ENCODE measurements at regions not wholly inside any gene's neighbourhood (a gene's known extent, or its start where the extent isn't known, plus 50 kb on each side); places are given as distances from the start of the nearest gene placed in this dataset.

DNA sequence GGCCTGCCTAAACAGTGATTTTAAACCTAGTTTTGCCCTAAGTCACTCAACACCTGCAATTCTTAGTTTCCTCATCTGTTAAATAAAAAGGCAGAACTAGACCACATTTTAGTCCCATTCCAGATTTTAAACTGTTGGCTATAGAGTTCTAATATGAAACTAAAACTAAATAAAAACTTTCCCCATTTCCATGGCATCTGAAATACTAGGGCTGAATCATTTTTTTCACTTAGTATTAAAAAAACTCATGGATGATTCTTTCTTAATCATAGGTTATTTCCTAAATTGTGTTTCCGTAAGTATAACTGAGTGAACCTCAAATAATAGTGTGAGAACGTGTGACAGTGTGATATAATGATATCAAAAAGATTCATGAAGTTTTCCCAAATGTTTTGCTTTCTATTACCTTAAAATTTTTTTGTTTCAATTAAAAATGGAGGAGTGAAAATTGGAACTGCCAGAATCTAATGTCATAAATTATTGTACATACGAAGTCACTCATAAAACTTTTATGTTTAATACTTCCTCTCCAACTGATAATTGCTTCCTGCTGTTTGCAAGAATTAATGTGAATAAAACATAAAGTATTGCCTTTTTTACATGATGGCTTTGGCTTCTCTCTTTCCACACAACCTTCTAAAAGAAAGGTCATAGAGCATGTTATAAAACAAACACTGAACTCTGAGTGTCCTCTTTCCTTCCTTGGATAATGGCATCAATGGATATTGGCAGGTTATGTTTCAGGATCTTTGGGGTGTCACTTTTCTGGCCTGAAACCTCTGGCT, 315.1 kb upstream of the MME start:
- no peak for DNase-seq (ENCODE audit: low spot score)

DNA sequence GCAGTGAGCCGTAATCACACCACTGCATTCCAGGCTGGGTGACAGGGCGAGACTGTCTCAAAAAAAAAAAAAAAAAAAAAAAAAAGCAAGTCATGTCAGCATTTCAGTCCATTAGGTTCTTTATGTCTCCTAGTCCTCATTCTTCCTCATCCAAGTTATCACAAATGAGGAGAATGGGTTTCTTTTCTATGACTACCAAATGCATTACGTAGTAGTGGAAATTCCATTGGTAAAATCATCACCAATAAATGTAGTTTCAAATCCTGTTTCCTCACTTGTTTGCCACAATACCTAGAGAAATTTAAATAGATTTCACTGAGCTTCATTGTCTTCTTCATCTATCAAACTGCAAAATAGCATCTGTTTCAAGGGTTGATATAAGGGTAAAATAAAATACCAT, 317.6 kb upstream of the MME start:
- no peak for DNase-seq (ENCODE audit: low spot score)

DNA sequence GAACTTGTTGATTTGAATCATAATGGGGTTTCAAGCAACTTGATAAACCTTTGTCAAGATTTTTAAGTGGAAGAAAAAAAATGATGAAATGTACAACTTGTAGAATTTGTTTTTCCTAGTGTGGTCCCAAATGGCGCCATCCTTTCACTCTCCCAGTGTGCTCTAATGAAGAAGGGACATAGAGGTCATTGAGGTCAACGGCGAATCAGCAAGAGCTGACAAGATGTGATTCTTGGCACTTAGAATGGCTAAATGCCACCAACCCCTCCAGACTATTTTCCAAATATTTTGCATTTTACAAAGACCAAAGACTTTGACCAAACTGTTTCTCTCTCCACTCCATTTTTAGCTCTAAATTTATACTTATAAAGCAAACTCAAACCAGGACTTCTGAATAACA, 320.2 kb upstream of the MME start:
- DNase-seq (ENCODE audit: low spot score) = no peak

DNA sequence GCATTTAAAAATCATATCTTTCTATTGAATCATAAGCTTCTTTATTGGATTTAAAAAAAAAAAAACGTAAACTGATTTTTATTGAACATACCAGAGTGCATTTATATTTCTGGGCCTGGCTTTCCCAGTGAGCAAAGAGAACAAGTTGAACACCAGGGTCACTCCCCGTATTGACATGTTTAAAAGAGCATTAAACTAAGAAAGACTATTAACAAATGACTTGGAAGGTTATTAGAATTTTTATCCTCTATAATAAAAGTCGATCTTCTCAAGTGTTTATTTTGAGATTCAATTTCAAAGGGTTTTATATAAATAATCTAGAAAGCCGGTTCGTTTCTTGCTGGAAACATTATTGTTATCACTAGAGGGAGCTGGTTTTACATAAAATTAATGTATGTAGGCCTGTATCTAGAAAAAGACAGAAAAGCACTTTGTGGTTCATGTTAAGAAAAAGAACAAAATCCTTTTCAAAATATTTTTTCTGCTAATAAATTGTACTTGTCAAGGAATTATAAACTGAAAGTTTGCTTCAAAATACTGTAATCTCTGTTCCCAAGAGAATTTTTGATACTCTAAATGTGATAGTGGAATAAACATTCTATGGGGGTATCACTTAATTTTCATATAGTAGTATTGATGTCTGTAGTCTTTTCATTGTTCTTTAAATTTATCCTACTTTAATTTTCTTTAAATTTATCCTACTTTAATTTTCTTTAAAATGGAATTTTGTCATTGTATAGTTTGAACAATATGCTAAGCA, 321.8 kb upstream of the MME start:
- DNase-seq (ENCODE audit: low spot score) = peak; percentile 56

DNA sequence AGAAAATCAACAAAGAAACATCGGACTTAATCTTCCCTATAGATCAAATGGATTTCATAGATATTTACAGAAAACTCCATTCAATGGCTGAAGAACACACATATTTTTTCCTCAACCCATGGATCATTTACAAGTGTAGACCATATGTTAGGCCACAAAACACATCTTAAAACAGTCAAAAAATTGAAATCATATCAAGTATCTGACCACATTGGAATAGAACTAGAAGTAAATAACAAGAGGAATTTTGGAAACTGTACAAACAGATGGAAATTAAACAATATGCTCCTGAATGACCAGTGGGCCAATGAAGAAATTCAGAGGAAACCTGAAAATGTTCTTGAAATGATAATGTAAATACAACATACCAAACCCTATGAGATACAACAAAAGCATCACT, 323.1 kb upstream of the GPR149 start:
- no peak for DNase-seq (ENCODE audit: low spot score)

DNA sequence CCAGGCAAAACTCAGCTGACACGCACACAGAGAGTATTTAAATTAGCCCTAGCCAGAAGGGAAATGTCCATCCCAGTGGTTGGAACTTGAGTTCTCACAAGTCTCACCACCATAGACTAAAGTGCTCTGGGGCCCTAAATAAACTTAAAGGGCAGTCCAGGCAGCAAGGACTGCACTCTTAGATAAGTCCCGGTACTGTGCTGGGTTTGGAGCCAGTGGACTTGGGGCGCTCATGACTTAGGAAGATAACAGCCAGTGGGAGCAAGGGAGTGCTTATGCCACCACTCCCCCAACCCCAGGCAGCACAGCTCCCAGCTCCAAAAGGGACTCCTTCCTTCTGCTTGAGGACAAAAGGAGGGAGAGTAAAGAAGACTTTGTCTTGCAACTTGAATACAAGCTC, 319.5 kb upstream of the GPR149 start:
- DNase-seq (ENCODE audit: low spot score) = no peak

DNA sequence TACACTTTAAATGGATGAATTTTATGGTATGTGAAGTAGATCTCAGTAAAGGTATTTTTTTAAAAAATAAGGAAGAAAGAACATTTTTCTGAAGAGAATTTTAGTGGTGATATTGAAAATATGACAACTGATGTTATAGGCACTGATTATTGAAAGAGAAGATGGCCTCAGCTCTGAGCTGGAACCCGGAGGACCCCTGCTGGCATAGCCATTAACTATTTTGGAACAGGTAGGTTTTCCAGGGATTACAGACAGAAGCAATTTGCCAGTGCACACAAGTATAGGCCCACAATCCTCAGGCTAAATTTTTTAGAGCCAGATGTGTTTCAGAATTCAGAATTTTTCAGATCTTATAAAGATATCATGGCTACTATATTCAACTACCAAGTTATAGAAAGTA, 315.9 kb upstream of the GPR149 start:
- no peak for DNase-seq (ENCODE audit: low spot score)

DNA sequence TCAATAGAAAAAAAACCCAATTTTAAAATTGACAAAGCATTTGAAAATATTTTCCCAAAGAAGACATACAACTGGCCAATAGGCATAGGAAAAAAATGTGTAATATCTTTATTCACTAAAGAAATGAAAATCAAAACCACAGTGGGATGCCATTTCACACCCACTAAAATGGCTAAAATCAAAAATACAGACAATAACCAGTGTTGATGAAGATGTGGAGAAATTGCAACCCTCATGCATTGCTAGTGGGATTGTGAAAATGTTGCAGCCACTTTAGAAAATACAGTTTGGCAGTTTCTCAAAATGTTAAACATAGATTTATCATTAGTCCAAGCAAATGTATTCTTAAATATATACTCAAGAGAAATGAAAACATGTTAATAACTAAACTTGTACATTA, 315.1 kb upstream of the GPR149 start:
- DNase-seq (ENCODE audit: low spot score) = no peak

DNA sequence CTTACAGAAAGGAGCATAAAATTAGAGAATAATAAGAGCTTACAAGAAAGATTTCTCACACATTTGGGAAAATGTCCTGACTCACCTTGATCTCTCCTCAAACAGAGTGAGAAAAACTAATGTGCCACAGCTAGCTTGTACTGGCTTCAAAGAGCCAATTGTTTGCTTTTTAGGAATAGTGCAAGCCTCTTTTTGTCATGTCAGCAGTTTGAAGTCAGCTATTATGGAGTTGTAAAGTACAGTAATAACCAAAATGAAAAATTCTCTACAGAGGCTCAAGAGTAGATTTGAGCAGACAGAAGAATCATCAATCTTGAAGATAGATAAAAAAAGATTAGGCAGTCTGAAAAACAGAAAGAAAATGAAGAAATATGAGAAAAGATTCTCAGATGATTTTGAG, 313.4 kb upstream of the GPR149 start:
- no peak for DNase-seq (ENCODE audit: low spot score)

DNA sequence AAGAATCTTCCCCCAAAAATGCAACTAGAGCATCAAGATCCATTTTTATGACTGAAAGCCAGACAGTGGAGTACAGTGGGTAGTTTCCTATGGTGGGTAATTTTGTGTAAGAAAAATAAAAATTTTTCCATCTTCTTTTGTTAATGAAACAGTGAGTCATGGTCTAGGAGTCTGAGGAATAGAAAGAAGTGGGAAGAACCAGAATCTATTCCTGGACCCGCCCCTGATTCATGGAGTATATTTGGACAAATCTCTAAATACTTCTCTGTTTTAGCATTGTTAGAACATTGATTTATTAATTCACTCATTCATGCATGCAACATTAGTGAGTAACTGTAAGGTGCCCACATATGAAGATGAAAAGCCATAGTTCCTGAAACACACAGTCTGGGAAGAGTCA, 304.5 kb upstream of the GPR149 start:
- peak; percentile 12 for DNase-seq (ENCODE audit: low spot score)

DNA sequence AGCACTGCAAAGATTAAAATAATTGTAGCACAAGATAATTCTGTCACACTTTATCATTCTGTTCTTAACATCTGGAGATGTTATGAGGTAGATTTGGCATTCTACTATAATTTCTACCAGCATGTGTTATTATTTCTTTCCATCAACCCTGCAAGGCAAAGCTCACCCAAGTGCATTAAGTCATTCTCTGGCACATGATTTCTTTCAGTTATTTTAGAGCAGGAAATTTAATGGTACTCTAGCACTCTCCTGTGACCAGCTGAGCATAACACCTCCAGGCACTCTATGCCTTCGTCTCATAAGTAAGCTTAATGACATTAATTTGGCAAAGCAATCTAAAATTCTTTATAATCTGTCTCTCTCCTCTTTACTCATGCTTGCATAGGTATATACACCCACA, 300.2 kb upstream of the GPR149 start:
- DNase-seq (ENCODE audit: low spot score) = no peak

DNA sequence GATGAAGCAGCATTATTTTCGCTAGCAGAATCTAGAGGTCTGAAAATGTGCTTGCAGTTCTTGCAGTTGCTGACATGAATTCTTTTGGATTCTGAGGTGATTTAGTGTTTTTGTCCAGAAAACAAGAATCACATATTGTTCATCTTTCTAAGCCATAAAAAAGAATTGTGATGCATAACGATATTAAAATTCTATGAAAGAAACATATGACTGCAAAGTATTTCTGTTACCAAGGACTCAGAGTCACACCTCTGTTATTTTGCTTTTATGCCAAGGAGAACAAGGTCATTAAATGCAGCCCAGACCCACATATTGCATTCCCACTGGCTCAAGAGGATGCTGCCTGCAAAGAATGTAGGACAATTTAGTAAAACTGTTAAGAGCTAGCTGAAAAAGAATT, 299.8 kb upstream of the GPR149 start:
- no peak for DNase-seq (ENCODE audit: low spot score)

DNA sequence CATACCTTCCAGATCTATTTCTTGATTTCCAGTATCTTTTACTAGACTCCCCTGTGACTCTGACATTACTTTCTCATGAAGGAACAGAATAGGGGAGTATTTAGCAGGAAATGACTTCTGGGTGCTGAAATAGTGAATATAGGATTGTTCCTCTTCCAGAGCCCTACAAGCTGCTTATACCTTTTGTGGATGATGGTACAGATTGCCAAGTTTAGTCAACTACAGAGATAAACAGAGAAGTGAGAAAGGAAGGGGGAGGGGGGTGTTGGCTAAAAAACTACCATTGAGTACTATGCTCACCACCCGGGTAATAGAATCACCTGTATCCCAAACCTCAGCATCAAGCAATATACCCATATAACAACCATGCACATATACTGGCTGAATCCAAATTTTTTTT, 298.3 kb upstream of the GPR149 start:
- no peak for DNase-seq (ENCODE audit: low spot score)

DNA sequence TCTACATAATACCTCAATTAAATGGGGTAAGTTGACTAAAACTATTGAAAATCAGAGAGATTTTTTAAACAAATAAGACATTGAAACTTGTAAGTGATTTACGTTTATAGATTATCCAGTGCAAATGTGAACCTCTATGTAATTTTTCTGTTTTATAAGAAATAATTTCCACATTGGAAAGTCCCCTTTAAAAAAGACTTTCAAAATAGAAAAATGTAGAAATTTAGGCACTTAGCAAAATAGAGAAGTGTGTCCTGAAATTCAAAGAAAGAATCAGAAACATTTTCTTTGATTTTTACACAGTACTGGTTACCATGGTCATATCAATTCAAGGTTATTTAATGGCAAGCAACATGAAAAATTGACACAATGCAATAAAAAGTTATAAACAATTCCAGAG, 290.9 kb upstream of the GPR149 start:
- no peak for DNase-seq (ENCODE audit: low spot score)

DNA sequence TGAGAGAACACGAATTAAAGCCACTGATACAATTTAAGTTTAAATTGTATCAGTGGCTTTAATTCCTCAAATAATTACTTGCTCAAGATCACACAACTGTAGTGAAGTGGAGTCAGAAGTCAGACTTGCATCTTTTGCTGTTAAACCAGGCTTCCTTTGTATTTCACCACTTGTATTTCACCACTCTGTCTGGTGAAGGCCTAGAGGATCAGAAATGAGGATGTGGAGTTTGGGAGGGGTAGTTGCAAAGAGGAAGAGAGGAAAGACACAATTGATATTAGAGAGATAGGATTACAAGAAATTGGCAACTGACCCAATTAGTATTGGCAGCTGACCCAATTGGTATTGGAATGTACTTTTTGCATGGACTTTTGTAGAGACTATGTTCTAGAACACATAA, 288.1 kb upstream of the GPR149 start:
- DNase-seq (ENCODE audit: low spot score) = no peak

DNA sequence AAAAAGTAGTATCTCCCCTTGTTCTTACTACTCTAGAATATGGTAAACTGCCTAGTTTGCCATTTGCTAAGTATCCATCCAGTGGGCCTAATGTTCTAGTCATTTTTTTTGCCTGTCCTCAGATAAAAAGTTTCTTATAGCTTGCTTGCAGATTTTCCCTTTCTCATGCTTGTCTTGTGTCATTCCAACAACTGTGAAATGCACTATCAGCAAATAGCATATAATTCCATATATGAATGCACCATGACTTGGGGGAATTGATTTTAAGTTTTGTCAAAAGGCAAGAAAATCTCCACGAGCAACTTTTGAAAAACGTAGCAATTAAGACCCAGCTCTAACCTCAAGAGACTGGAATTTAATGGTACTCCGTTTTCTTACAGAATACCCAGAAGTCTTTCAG, 286.2 kb upstream of the GPR149 start:
- no peak for DNase-seq (ENCODE audit: low spot score)

DNA sequence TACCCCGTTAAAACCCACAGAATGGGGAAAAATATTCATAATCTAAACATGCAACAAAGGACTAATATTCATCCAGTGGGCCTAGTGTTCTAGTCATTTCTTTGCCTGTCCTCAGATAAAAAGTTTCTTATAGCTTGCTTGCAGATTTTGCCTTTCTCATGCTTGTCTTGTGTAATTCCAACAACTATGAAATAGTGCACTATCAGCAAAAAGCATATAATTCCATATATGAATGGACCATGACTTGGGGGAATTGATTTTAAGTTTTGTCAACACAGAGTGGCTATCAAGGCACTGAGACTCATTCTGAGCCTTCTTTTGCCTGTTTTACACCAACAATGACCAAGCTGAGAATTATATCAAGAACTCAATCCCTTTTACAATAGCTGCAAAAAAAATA, 278.6 kb upstream of the GPR149 start:
- no peak for DNase-seq (ENCODE audit: low spot score)

DNA sequence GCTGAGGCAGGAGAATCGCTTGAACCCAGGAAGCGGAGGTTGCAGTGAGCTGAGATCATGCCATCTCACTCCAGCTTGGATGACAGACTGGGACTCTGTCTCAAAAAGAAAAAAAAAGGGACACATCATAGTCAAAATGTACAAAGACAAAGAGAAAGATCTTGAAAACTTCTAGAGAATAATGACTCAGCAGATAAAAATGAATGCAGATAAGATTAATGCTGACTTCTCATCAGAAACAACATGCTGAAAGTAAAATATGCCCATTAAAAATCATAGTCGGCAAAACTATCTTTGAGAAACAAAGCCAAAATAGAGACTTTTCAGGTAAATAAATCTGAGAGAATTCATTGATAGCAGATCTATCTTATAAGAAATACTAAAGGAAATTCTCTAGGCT, 271.1 kb upstream of the GPR149 start:
- no peak for DNase-seq (ENCODE audit: low spot score)

DNA sequence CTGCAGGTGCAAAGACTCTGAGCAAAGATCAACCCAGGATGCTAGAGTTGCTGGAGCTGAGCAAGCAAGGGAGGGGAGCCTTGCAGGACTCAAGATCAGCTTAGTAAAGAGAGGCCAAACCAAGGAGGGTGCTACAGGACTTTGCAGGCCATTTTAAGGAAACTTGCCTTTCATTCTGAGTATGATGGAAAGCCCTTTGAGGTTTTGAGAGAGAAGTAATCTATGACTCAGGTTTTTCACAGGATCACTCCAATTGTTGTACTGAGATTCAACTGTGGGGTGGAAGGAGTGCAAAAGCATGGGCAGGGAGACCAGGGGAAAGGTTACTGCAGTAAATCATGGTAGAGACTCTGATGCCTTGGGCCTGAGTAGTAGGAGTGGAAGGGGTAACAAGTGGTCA, 260.4 kb upstream of the GPR149 start:
- no peak for DNase-seq (ENCODE audit: low spot score)

DNA sequence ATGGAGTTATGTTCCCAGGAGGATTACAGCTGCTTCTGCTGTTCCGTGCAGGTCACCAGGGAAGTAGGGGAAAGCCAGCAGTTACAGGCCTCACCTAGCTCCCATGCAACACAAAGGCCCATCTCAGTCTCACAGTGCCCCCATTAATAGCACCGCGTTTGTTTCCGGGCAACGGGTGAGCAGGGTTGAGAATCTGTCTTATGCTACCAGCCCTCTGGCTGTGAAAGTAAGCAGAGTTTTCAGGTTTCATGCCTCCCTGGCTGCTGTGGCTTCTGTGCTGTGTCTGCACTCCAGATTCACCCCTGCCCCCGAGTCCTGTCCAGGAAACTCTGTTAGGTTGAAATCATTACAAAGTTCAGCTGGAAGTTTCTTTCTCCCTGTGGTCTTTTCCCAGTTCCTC, 254.4 kb upstream of the GPR149 start:
- no peak for DNase-seq (ENCODE audit: low spot score)

DNA sequence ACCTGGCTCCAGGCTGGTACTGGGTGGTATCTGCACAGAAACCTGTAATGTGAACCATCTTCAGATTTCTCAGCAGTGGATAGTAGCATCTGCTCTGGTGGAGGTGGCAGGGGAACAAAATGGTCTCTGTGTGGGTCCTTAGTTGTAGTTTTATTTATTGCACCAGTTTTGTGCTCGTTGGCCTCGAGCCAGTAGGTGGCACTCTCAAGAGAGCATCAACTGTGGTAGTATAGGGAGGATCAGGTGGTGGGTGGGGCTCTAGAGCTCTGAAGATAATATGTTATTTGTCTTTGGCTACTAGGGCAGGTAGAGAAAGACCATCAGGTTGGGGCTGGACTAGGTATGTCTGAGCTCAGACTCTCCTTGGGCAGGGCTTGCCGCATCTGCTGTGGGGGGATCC, 254.0 kb upstream of the GPR149 start:
- no peak for DNase-seq (ENCODE audit: low spot score)

DNA sequence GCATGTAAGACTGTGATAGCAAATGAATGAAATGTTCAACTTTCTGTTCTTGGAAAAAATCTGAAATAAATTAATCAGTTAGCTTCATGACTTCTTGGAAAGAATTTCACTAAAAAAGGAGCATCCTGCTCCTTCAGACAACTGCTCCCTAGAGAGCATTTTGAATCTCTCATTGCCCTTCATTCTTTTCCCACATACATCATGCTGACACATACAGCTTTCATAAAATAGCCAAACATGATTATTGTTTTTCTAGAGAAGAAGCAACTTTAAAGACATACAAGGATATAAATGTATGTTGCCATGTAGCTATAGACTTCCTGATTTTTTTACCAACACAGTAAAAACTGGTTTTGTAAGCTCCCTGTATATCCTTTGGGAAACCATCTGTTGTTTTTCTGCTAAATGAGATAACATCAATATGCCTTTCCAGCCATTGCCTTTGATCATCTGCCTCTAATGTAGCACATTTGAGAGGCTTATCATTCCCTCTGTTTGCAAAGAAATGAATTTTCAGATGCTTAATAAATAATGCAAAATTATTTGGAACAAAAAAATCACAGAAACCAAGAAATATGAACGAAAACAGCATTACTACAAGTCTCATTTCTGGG, 248.2 kb upstream of the GPR149 start:
- no peak for DNase-seq (ENCODE audit: low spot score)

DNA sequence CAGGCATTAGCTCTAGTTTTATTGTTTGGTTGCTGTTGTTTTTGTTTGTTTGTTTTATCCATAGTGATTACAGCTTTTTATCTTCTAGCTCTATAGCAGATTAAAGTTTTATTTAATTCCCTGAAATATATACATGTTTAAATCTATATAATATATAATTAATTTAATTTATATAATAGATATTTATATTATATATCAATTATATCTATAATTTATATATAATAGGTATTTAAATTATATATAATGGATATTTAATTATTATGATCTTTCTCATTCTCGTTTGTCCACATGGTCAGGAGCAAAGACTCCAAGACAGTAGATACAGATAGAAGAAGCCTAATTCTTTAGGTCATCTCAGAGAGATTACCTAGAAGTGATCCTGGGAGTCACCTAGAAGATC, 238.8 kb upstream of the GPR149 start:
- no peak for DNase-seq (ENCODE audit: low spot score)

DNA sequence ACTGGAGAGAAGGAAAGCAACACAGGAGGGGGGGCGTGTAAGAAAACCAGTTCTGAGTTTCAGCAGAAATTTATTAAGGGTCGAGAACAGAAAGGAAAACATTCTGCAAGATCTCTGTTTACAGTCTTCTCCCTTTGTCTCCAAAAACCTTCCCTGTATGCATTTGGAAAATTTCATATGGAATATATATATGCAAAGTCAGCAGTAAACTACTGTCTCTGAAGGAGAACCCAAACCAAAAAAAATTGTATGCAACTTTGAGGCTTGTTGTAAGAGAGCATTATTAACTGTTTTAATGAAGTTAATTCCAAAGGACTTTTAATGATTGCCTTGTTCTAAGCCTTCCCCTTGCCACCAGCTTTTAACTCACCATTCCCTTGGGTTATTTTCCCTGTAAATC, 238.2 kb upstream of the GPR149 start:
- DNase-seq (ENCODE audit: low spot score) = no peak

All from GM03348 (cell line).